Endothelial cell of umbilical vein (primary cell): ENCODE measurements at regions not wholly inside any gene's neighbourhood (a gene's known extent, or its start where the extent isn't known, plus 50 kb on each side); places are given as distances from the start of the nearest gene placed in this dataset.

Source experiments
- BruUV-seq: library from RNA; stranded (reverse); fragments of 400-500 nt; replicated peaks from 2 replicates; lab custom pipeline; 2021; lab: Mats Ljungman, UMichigan
- CTCF ChIA-PET: fragments of 300-600, 350-600 bp; sonication (Branson Sonifier 250); formaldehyde crosslinking; loops from one replicate; lab custom pipeline; 2021; ENCODE audit warnings: antibody characterized with exemption, inconsistent platforms; lab: Charles Lee
- POLR2A ChIA-PET: fragments of 300-600, 350-600 bp; sonication (Branson Sonifier 250); formaldehyde crosslinking; loops from one replicate; lab custom pipeline; 2021; ENCODE audit warnings: antibody characterized with exemption, inconsistent platforms; lab: Charles Lee
- DNase-seq: peaks from one replicate; pipeline ENCODE4 v3.0.0-alpha.2; 2011; ENCODE audit warnings: low read depth, low spot score
- FAIRE-seq: peaks from 2 replicates; lab custom pipeline; 2011; peaks lifted over from hg19 to GRCh38; lab: Jason Lieb, UNC
- H2AFZ ChIP-seq: 2 replicates; pipeline ENCODE4 v1.6.0; 2012; ENCODE audit warnings: low read depth, low read length, control low read depth, inconsistent platforms
- H3K27ac ChIP-seq: 2 replicates; pipeline ENCODE4 v1.5.1; 2011; ENCODE audit warnings: low read depth, mild to moderate bottlenecking, control low read depth, low read length, moderate library complexity; ENCODE audit not compliant: insufficient read depth
- H3K27me3 ChIP-seq, 2 experiments: 2 replicates each; pipeline versions ENCODE4 v1.6.0 to v1.6.1; 2011; ENCODE audit warnings: low read length in 2 of 2, mixed read lengths in 1 of 2; ENCODE audit not compliant: control insufficient read depth in 2 of 2, insufficient read depth in 2 of 2
- H3K36me3 ChIP-seq, 2 experiments: 2 replicates in 1 of 2; 3 replicates in 1 of 2; pipeline ENCODE4 v1.5.1; 2011; ENCODE audit warnings: low read length in 2 of 2, mild to moderate bottlenecking in 1 of 2, moderate library complexity in 1 of 2; ENCODE audit not compliant: control insufficient read depth in 2 of 2, insufficient read depth in 2 of 2; ENCODE audit errors: extremely low read depth in 1 of 2
- H3K4me1 ChIP-seq: 3 replicates; pipeline ENCODE4 v1.5.1; 2011; ENCODE audit warnings: mild to moderate bottlenecking, low read length; ENCODE audit not compliant: control insufficient read depth, insufficient read depth; ENCODE audit errors: extremely low read depth
- H3K4me2 ChIP-seq: 2 replicates; pipeline ENCODE4 v1.6.1; 2011; ENCODE audit warnings: low read length, control low read depth, mixed read lengths; ENCODE audit not compliant: insufficient read depth
- H3K4me3 ChIP-seq, 3 experiments: fragments of 200-600 bp in 1 of 3; sonication (generic), shearing (Covaris generic) in 1 of 3; replicated peaks in 1 of 3; 2 replicates each; pipeline ENCODE4 v1.5.1; 2011 to 2016; ENCODE audit warnings: control low read depth in 3 of 3, low read length in 3 of 3, mild to moderate bottlenecking in 2 of 3, inconsistent platforms in 1 of 3, low read depth in 1 of 3, moderate library complexity in 1 of 3; ENCODE audit not compliant: insufficient read depth in 1 of 3
- H3K79me2 ChIP-seq: 2 replicates; pipeline ENCODE4 v1.6.0; 2012; ENCODE audit warnings: low read length, inconsistent platforms; ENCODE audit not compliant: control insufficient read depth, insufficient read depth
- H3K9ac ChIP-seq: replicated peaks from 2 replicates; pipeline ENCODE3; 2011; ENCODE audit warnings: low read length, control low read depth; ENCODE audit not compliant: insufficient read depth; ENCODE audit errors: extremely low read depth
- H3K9me1 ChIP-seq: replicated peaks from 3 replicates; pipeline ENCODE4 v1.6.0; 2011; ENCODE audit warnings: mild to moderate bottlenecking, low read length; ENCODE audit not compliant: control insufficient read depth, insufficient read depth; ENCODE audit errors: extremely low read depth
- H3K9me3 ChIP-seq: replicated peaks from 2 replicates; pipeline ENCODE4 v1.5.1; 2012; ENCODE audit warnings: low read length, inconsistent platforms; ENCODE audit not compliant: control insufficient read depth, insufficient read depth
- H4K20me1 ChIP-seq: replicated peaks from 2 replicates; pipeline ENCODE3; 2011; ENCODE audit warnings: mild to moderate bottlenecking, low read length; ENCODE audit not compliant: control insufficient read depth, insufficient read depth; ENCODE audit errors: extremely low read depth
- CTCF ChIP-seq, 2 donors: IDR thresholded peaks; 1 replicate in 1 of 2; 2 replicates in 1 of 2; pipeline ENCODE4 v1.5.1; 2011; ENCODE audit warnings: low read length in 2 of 2, mild to moderate bottlenecking in 2 of 2, moderate library complexity in 2 of 2, control low read depth in 1 of 2, inconsistent platforms in 1 of 2, low read depth in 1 of 2; ENCODE audit not compliant: insufficient read depth in 1 of 2; ENCODE audit errors: extremely low read depth in 1 of 2
- EZH2 ChIP-seq: IDR thresholded peaks from 2 replicates; pipeline ENCODE4 v1.6.1; 2012; ENCODE audit warnings: borderline replicate concordance, low read depth, mild to moderate bottlenecking, moderate library complexity, low read length, inconsistent platforms; ENCODE audit not compliant: severe bottlenecking
- FOS ChIP-seq: IDR thresholded peaks from 2 replicates; pipeline ENCODE4 v1.6.1; 2011; ENCODE audit warnings: mild to moderate bottlenecking, low read length, moderate library complexity, borderline replicate concordance; ENCODE audit not compliant: insufficient read depth
- GATA2 ChIP-seq: IDR thresholded peaks from 2 replicates; pipeline ENCODE4 v1.7.0; 2011; ENCODE audit warnings: low read depth, mild to moderate bottlenecking, moderate library complexity, mixed read lengths, low read length; ENCODE audit not compliant: insufficient read length, insufficient read depth
- JUN ChIP-seq: IDR thresholded peaks from 2 replicates; pipeline ENCODE4 v1.6.1; 2011; ENCODE audit warnings: borderline replicate concordance, low read depth; ENCODE audit not compliant: insufficient read length, insufficient read depth
- MAX ChIP-seq: IDR thresholded peaks from 2 replicates; pipeline ENCODE4 v1.6.1; 2011; ENCODE audit not compliant: insufficient read depth, insufficient read length
- MYC ChIP-seq: IDR thresholded peaks from one replicate; pipeline ENCODE4 v1.6.1; 2011; ENCODE audit warnings: mild to moderate bottlenecking, low read depth, low read length
- POLR2A ChIP-seq: IDR thresholded peaks from 2 replicates; pipeline ENCODE4 v1.6.1; 2012; ENCODE audit warnings: low read depth, mild to moderate bottlenecking, control low read depth, low read length
- POLR2AphosphoS5 ChIP-seq: IDR thresholded peaks from 2 replicates; pipeline ENCODE4 v1.6.1; 2012; ENCODE audit warnings: low read depth, mild to moderate bottlenecking, control low read depth, low read length, moderate library complexity; ENCODE audit not compliant: insufficient read depth
- dilution Hi-C: fragments of 300-500 bp; cut with MboI; formaldehyde crosslinking; loops from one replicate; pipeline ENCODE4 v1.15.0; 2019; ENCODE audit warnings: low sequenced_read_pairs; ENCODE audit not compliant: extremely low pct_ligation_motif_present
- intact Hi-C: fragments of 100-400 bp; cut with micrococcal nuclease; formaldehyde crosslinking; loops from one replicate; pipeline ENCODE4 v1.10.0; 2022

- BruUV-seq, result no TSS peak
- no peak overlapping the region for H3K27ac ChIP-seq
- H3K36me3 ChIP-seq, result no peaks in the 10 kb centered on the region
- H3K4me3 ChIP-seq, result no peak overlapping the region
- H3K79me2 ChIP-seq, result no peaks in the 10 kb centered on the region
- TF ChIP-seq JUN (no peak), POLR2A (no peak), CTCF (IDR thresholded peaks at IDR 0.05; ENCODE audit: extremely low read depth in 1 of 2, insufficient read depth in 1 of 2, low read depth in 1 of 2, low read length in 2 of 2) (no peak), MYC (no peak), POLR2AphosphoS5 (no peak), EZH2 (no peak), FOS (no peak), GATA2 (no peak), MAX (no peak)
- no peak overlapping the region for H3K4me2 ChIP-seq
- H2AFZ ChIP-seq, result no peak overlapping the region
- H3K27me3 ChIP-seq, result no peaks in the 10 kb centered on the region
- H3K9ac ChIP-seq, result no peak overlapping the region
- H3K9me3 ChIP-seq, result no peaks in the 10 kb centered on the region
- H3K9me1 ChIP-seq, result no peaks in the 10 kb centered on the region
- intact Hi-C loops, result no loop called here
- dilution Hi-C loops, result no loop called here
- FAIRE-seq (no peak), DNase-seq (no peak)
- no peaks in the 10 kb centered on the region for H4K20me1 ChIP-seq
- ChIA-PET CTCF (interaction anchor here (1.2 to 1.4 kb wide), 2 partner anchors 421 to 675 kb away, joined by 3 to 5 read pairs; no protein-coding TSS in a partner anchor), POLR2A (no interaction called here)
- peaks cover under 1% of the 10 kb centered on the region for H3K4me1 ChIP-seq
Measured at GRCh38 chr13:40490086-40490758, 176.2 kb downstream of the FOXO1 start.
